Lung microvascular endothelial cell (primary cell): ENCODE measurements at regions not wholly inside any gene's neighbourhood (a gene's known extent, or its start where the extent isn't known, plus 50 kb on each side); places are given as distances from the start of the nearest gene placed in this dataset.
"Not testable (repeated sequence)": the region's sequence is repeated elsewhere in the genome, so short reads cannot be mapped to it uniquely, and the experiment has no call there.

ENCODE experiments used
- DNase-seq, 2 donors: peaks; one replicate each; pipeline versions ENCODE4 v3.0.0 to v3.0.0-alpha.2; 2010; ENCODE audit warnings: low read depth in 2 of 2

GRCh38 chr3:166453478-166453877, 616.3 kb upstream of the BCHE start:
- DNase-seq, result no peak

- no peak for DNase-seq
Observed at GRCh38 chr3:166451997-166452396, 614.8 kb upstream of the BCHE start.

- DNase-seq, result no peak
Observed at GRCh38 chr3:166447513-166447912, 610.3 kb upstream of the BCHE start.

- no peak for DNase-seq
Observed at GRCh38 chr3:166446986-166447385, 609.8 kb upstream of the BCHE start.

GRCh38 chr3:166446291-166446690, 609.1 kb upstream of the BCHE start:
- no peak for DNase-seq

GRCh38 chr3:166445865-166446264, 608.6 kb upstream of the BCHE start:
- DNase-seq, result no peak

- DNase-seq, result no peak
Observed at GRCh38 chr3:166444756-166445155, 607.5 kb upstream of the BCHE start.

GRCh38 chr3:166444336-166444735, 607.1 kb upstream of the BCHE start:
- no peak for DNase-seq

- DNase-seq, result no peak
Observed at GRCh38 chr3:166435469-166436057, 598.3 kb upstream of the BCHE start.

- no peak for DNase-seq
Observed at GRCh38 chr3:166433060-166433459, 595.8 kb upstream of the BCHE start.

- DNase-seq, result no peak
Observed at GRCh38 chr3:166425900-166426611, 588.8 kb upstream of the BCHE start.

GRCh38 chr3:166425021-166425420, 587.8 kb upstream of the BCHE start:
- no peak for DNase-seq

GRCh38 chr3:166423824-166424513, 586.7 kb upstream of the BCHE start:
- not testable (repeated sequence) for DNase-seq

- DNase-seq, result no peak
Observed at GRCh38 chr3:166422556-166422955, 585.3 kb upstream of the BCHE start.

GRCh38 chr3:166420071-166420470, 582.8 kb upstream of the BCHE start:
- DNase-seq, result no peak

GRCh38 chr3:166405896-166406295, 568.7 kb upstream of the BCHE start:
- no peak for DNase-seq

GRCh38 chr3:166405465-166405864, 568.2 kb upstream of the BCHE start:
- DNase-seq, result no peak

- no peak for DNase-seq
Observed at GRCh38 chr3:166390303-166390702, 553.1 kb upstream of the BCHE start.

GRCh38 chr3:166388321-166388720, 551.1 kb upstream of the BCHE start:
- DNase-seq, result no peak

GRCh38 chr3:166372571-166373106, 535.4 kb upstream of the BCHE start:
- no peak for DNase-seq

- no peak for DNase-seq
Observed at GRCh38 chr3:166367947-166368533, 530.8 kb upstream of the BCHE start.

GRCh38 chr3:166362698-166363097, 525.5 kb upstream of the BCHE start:
- DNase-seq, result no peak
